AG04449 (cell line): ENCODE measurements at regions not wholly inside any gene's neighbourhood (a gene's known extent, or its start where the extent isn't known, plus 50 kb on each side); places are given as distances from the start of the nearest gene placed in this dataset.

ENCODE experiments used
- CTCF ChIA-PET: fragments of 350-600 bp; formaldehyde crosslinking; extraction: SDS; loops from one replicate; lab custom pipeline; 2021; ENCODE audit warnings: antibody characterized with exemption; lab: Yijun Ruan, JAX
- POLR2A ChIA-PET: fragments of 400-600, 350-600 bp; formaldehyde crosslinking; extraction: SDS; loops from one replicate; lab custom pipeline; 2020; ENCODE audit warnings: antibody characterized with exemption, inconsistent platforms; lab: Yijun Ruan, JAX
- DNase-seq: peaks from one replicate; pipeline ENCODE4 v3.0.0-alpha.2; 2010; ENCODE audit warnings: low read depth, low spot score
- H3K4me3 ChIP-seq: 2 replicates; pipeline ENCODE4 v1.5.1; 2011; ENCODE audit warnings: low read depth, mild to moderate bottlenecking, control low read depth, low read length
- TF ChIP-seq, protein P1 (sequence below): IDR thresholded peaks from one replicate; pipeline ENCODE4 v1.5.1; 2011; ENCODE audit warnings: mild to moderate bottlenecking, moderate library complexity, low read length, control low read depth, inconsistent platforms; ENCODE audit not compliant: insufficient read depth; ENCODE audit errors: missing control alignments

DNA sequence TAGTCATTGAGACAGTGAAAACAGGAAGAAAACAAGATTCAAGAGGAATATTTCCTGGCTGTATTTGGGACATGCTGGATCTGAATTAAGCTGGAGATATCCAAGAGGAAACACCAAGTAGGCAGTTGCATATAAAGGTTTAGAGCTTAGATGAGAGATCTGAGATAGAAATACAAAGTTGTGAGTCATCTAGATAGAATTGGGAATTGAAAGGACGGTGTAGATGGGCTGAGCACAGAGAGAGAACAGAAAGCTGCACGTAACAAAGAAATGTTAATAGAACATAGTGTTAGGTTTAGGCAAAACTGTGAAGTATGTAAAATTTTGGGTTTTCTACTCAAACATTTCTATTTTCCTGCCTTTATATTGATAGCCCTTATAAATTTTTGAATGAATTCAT is 218.5 kb upstream of the TMEM196 start:
- H3K4me3 ChIP-seq: no peak overlapping the region
- ChIA-PET POLR2A (no interaction called here), CTCF (interaction anchor here (0.6 to 1.8 kb wide), 3 partner anchors 8 to 319 kb away, joined by 3 to 5 read pairs (median 3); no protein-coding TSS in a partner anchor)
- TF ChIP-seq, protein P1, sequence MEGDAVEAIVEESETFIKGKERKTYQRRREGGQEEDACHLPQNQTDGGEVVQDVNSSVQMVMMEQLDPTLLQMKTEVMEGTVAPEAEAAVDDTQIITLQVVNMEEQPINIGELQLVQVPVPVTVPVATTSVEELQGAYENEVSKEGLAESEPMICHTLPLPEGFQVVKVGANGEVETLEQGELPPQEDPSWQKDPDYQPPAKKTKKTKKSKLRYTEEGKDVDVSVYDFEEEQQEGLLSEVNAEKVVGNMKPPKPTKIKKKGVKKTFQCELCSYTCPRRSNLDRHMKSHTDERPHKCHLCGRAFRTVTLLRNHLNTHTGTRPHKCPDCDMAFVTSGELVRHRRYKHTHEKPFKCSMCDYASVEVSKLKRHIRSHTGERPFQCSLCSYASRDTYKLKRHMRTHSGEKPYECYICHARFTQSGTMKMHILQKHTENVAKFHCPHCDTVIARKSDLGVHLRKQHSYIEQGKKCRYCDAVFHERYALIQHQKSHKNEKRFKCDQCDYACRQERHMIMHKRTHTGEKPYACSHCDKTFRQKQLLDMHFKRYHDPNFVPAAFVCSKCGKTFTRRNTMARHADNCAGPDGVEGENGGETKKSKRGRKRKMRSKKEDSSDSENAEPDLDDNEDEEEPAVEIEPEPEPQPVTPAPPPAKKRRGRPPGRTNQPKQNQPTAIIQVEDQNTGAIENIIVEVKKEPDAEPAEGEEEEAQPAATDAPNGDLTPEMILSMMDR: no peak
- DNase-seq: no peak

DNA sequence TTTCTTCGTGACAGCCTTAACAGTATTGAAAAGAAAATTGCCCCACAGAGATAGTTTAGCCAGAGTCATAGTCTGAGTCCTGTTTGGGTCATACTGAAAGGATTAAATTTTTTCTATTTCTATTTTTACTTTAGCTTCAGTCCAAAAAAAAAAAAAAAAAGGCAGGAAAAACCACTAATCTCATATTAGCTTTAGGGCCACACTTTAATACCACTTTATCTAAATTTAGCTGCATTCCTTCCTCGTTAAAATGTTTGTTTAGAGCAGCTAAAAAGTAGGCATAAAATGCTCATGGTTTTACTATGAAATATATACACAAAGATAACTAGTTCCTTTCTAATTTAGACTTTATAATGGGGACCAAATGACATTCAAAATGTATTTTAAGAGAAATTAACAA is 216.5 kb upstream of the TMEM196 start:
- ChIA-PET POLR2A (interaction anchor here (0.7 kb wide), 1 partner anchor 177 kb away, joined by 6 read pairs; no protein-coding TSS in a partner anchor), CTCF (interaction anchor here (0.6 kb wide), 1 partner anchor 343 kb away, joined by 3 read pairs; no protein-coding TSS in a partner anchor)
- no peak overlapping the region for H3K4me3 ChIP-seq
- TF ChIP-seq, protein P1: no peak
- DNase-seq: no peak

DNA sequence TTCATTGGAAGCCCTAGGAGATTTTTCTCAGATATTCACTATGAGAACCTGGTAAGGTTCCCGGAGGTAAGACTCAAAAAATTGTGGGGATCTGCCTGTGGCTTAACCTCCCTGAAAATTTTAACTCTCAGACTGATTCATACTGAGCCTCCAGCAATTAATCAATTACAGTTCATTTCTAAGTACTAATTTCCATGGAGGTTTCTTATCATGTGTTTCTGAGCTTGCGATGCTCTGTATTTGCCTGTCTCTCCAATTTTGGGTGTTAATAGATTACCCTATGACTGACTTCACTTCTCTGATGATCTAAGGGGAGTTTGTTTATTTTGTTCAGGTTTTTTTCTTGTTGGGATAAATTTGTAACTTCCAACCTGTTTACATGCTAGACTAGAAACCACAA is 215.4 kb upstream of the TMEM196 start:
- ChIA-PET CTCF (no interaction called here), POLR2A (no interaction called here)
- DNase-seq: no peak
- TF ChIP-seq, protein P1: no peak
- no peak overlapping the region for H3K4me3 ChIP-seq

DNA sequence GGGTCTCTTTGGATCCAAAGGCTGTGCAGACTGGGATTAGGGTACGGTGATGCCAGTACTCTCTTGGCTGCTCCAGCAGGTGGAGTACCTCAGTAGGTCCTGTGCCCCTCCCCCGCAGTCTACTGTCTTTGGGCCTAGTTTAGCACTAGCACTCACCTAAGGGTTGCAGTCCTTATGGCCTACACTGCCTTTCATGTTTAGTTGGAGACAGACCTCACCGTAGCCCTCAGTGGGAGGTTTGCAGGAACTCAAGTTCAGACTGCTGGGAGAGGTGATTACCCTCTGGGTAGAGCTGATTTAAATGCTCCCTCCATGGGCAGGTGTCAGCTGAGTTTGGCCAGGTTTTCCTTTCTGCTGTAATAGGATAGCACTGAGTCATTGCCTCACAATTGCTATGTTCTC is 210.8 kb upstream of the TMEM196 start:
- POLR2A ChIA-PET: no interaction called here
- no peak overlapping the region for H3K4me3 ChIP-seq
- CTCF ChIA-PET: interaction anchor here (0.7 to 3.7 kb wide), 7 partner anchors 8 to 614 kb away, joined by 3 to 59 read pairs (median 5); no protein-coding TSS in a partner anchor
- TF ChIP-seq, protein P1: no peak
- no peak for DNase-seq

DNA sequence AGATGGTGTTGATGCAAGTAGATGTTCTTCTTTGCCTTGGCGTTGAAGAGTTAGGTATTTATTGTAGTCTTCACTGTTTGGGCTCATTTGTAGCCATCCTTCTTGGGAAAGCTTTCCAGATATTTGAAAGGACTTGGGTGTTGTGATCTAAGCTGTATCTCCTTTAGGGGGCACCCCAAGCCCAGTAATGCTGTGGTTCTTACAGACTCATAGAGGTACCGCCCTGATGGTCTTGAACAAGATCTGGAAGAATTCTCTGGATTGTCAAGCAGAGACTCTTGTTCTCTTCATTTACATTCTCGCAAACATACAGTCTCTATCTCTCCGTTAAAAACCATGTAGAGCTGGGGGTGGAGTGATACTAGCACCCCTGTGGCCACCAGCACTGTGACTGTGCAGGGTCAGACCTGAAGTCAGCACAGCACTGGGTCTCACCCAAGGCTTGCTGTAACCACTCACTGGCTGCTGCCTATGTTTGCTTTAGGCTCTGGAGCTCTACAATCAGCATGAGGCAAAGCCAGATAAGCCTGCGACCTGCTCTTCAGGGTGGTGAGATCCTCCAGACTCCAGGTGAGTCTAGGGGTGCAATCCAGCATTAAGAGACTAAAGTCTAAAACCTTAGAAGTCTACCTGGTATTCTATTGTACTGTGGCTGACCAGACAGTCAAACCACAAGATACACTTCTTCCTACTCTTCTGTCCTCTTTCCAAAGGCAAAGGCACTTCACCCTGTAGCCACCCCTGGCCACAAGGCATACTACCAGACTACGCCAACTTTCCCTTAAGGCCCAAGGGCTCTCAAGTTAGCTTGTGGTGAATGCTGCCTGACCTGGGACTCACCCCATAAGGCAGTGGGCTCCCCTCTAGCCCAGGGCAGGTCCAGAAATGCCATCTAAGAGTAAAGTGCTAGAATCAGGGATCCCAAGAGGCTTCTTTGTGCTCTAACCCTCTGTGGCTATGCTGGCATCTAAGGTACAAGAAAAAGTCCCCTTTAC is 209.7 kb upstream of the TMEM196 start:
- ChIA-PET CTCF (interaction anchor here (0.7 to 3.7 kb wide), 23 partner anchors 9 to 669 kb away, joined by 3 to 59 read pairs (median 3); partner anchors contain the start of gene ITGB8), POLR2A (no interaction called here)
- no peak for DNase-seq
- H3K4me3 ChIP-seq: no peak overlapping the region
- TF ChIP-seq, protein P1: peak; percentile 43

DNA sequence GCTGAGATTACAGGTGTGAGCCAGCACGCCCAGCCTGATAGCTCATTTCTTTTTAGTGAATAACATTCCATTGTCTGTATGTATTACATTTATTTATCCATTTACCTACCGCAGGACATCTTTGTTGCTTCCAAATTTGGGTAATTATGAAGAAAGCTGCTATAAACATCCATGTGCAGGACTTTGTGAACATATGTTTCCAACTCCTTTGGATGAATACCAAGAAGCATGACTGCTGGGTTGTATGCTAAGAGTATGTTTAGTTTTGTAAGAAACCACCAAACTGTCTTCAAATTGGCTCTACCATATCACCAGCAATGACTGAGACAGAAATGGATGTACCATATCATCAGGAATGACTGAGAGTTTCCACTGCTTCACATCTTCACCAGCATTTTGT is 200.2 kb upstream of the TMEM196 start:
- no peak for DNase-seq
- no peak overlapping the region for H3K4me3 ChIP-seq
- TF ChIP-seq, protein P1: no peak
- CTCF ChIA-PET: interaction anchor here (1.1 kb wide), 1 partner anchor 260 kb away, joined by 5 read pairs; no protein-coding TSS in a partner anchor
- POLR2A ChIA-PET: no interaction called here
